H1 (cell line): ENCODE measurements at regions not wholly inside any gene's neighbourhood (a gene's known extent, or its start where the extent isn't known, plus 50 kb on each side); places are given as distances from the start of the nearest gene placed in this dataset.

Experiments used
- CTCF ChIA-PET: fragments of 300-600 bp; sonication (Branson Sonifier 250); formaldehyde crosslinking; loops from one replicate; lab custom pipeline; 2021; ENCODE audit not compliant: partially characterized antibody; lab: Charles Lee
- POLR2A ChIA-PET: fragments of 300-600 bp; sonication (Branson Sonifier 250); formaldehyde crosslinking; loops from one replicate; lab custom pipeline; 2021; ENCODE audit warnings: inconsistent platforms; ENCODE audit not compliant: partially characterized antibody; lab: Charles Lee
- DNase-seq, 2 experiments: peaks; one replicate each; pipeline versions ENCODE4 v3.0.0 to v3.0.0-alpha.2; 2010 to 2022; ENCODE audit warnings: low spot score in 2 of 2, low read depth in 1 of 2, mixed read lengths in 1 of 2
- FAIRE-seq: peaks from 2 replicates; lab custom pipeline; 2011; peaks lifted over from hg19 to GRCh38; lab: Jason Lieb, UNC
- H2AFZ ChIP-seq: 2 replicates; pipeline ENCODE4 v1.8.1; 2012; ENCODE audit warnings: low read length, inconsistent platforms
- H2AK5ac ChIP-seq: 2 replicates; pipeline ENCODE4 v1.6.1; 2013; ENCODE audit warnings: low read depth, low read length
- H2BK120ac ChIP-seq: replicated peaks from 2 replicates; pipeline ENCODE3; 2013; ENCODE audit warnings: low read depth, low read length, inconsistent platforms
- H2BK12ac ChIP-seq: 2 replicates; pipeline ENCODE4 v1.6.1; 2013; ENCODE audit warnings: low read depth, low read length
- H2BK15ac ChIP-seq: 2 replicates; pipeline ENCODE4 v1.6.1; 2013; ENCODE audit warnings: low read length
- H2BK20ac ChIP-seq: 2 replicates; pipeline ENCODE4 v1.6.1; 2013; ENCODE audit warnings: low read length
- H2BK5ac ChIP-seq: 2 replicates; pipeline ENCODE4 v1.6.1; 2013; ENCODE audit warnings: low read depth, low read length
- H3K14ac ChIP-seq: 2 replicates; pipeline ENCODE4 v1.6.1; 2013; ENCODE audit warnings: inconsistent platforms; ENCODE audit not compliant: insufficient read length
- H3K18ac ChIP-seq: 2 replicates; pipeline ENCODE4 v1.6.1; 2013; ENCODE audit warnings: low read length; ENCODE audit errors: extremely low read depth
- H3K23ac ChIP-seq: 2 replicates; pipeline ENCODE4 v1.6.1; 2013; ENCODE audit warnings: inconsistent platforms; ENCODE audit not compliant: insufficient read length
- H3K23me2 ChIP-seq: 2 replicates; pipeline ENCODE4 v1.6.1; 2013; ENCODE audit warnings: low read depth, low read length
- H3K27ac ChIP-seq: 2 replicates; pipeline ENCODE4 v1.6.1; 2011; ENCODE audit warnings: low read depth, low read length, inconsistent platforms
- H3K27me3 ChIP-seq, 4 experiments: replicated peaks in 1 of 4; 1 replicate in 1 of 4; 2 replicates in 3 of 4; pipeline versions ENCODE4 v1.6.1 to v1.8.1; 2011 to 2013; ENCODE audit warnings: low read length in 3 of 4, mild to moderate bottlenecking in 3 of 4, inconsistent platforms in 2 of 4, mixed read lengths in 2 of 4, moderate library complexity in 1 of 4; ENCODE audit not compliant: control insufficient read depth in 3 of 4, insufficient read depth in 3 of 4; ENCODE audit errors: extremely low read depth in 1 of 4
- H3K36me3 ChIP-seq, 4 experiments: 2 replicates each; pipeline versions ENCODE4 v1.6.1 to v1.8.1; 2011 to 2013; ENCODE audit warnings: mild to moderate bottlenecking in 4 of 4, low read length in 3 of 4, moderate library complexity in 2 of 4, control low read depth in 1 of 4, inconsistent platforms in 1 of 4; ENCODE audit not compliant: insufficient read depth in 4 of 4, control insufficient read depth in 2 of 4
- H3K4ac ChIP-seq: replicated peaks from 2 replicates; pipeline ENCODE3; 2013; ENCODE audit warnings: low read length, low read depth, mixed read lengths, inconsistent platforms; ENCODE audit not compliant: insufficient read length
- H3K4me1 ChIP-seq, 4 experiments: replicated peaks in 1 of 4; 1 replicate in 1 of 4; 2 replicates in 3 of 4; pipeline versions ENCODE4 v1.6.1 to v1.8.1; 2011 to 2013; ENCODE audit warnings: low read length in 3 of 4, inconsistent platforms in 2 of 4, mixed read lengths in 1 of 4; ENCODE audit not compliant: insufficient read depth in 4 of 4, control insufficient read depth in 3 of 4
- H3K4me2 ChIP-seq, 2 experiments: 2 replicates each; pipeline versions ENCODE4 v1.6.1 to v1.8.1; 2011 to 2013; ENCODE audit warnings: low read depth in 2 of 2, low read length in 2 of 2, control low read depth in 1 of 2, inconsistent platforms in 1 of 2, mild to moderate bottlenecking in 1 of 2; ENCODE audit not compliant: insufficient read depth in 1 of 2
- H3K4me3 ChIP-seq, 4 experiments: fragments of 200-600, 300-600 bp in 1 of 4; sonication (generic), shearing (Covaris generic), sonication (Bioruptor Twin) in 1 of 4; 2 replicates each; pipeline versions ENCODE4 v1.5.1 to v1.8.1; 2011 to 2016; ENCODE audit warnings: low read length in 4 of 4, low read depth in 3 of 4, control low read depth in 2 of 4, inconsistent platforms in 2 of 4, mild to moderate bottlenecking in 2 of 4, mixed read lengths in 1 of 4, moderate library complexity in 1 of 4; ENCODE audit not compliant: insufficient read depth in 2 of 4; ENCODE audit errors: extremely low read depth in 1 of 4
- H3K56ac ChIP-seq: replicated peaks from 2 replicates; pipeline ENCODE3; 2013; ENCODE audit warnings: low read depth, mild to moderate bottlenecking, mixed read lengths, low read length, inconsistent platforms; ENCODE audit not compliant: insufficient read length
- H3K79me1 ChIP-seq: 2 replicates; pipeline ENCODE4 v1.6.1; 2013; ENCODE audit warnings: low read depth, low read length, control low read depth
- H3K79me2 ChIP-seq, 2 experiments: 2 replicates each; pipeline versions ENCODE4 v1.6.1 to v1.8.1; 2012 to 2013; ENCODE audit warnings: low read length in 2 of 2, mild to moderate bottlenecking in 2 of 2, inconsistent platforms in 1 of 2; ENCODE audit not compliant: insufficient read depth in 2 of 2, control insufficient read depth in 1 of 2
- H3K9ac ChIP-seq, 4 experiments: replicated peaks in 1 of 4; 1 replicate in 1 of 4; 2 replicates in 3 of 4; pipeline versions ENCODE4 v1.6.1 to v1.8.1; 2011 to 2013; ENCODE audit warnings: low read depth in 3 of 4, low read length in 3 of 4, control low read depth in 2 of 4, mild to moderate bottlenecking in 2 of 4, moderate library complexity in 2 of 4, inconsistent platforms in 1 of 4; ENCODE audit errors: extremely low read depth in 1 of 4
- H3K9me3 ChIP-seq, 2 experiments: 2 replicates each; pipeline versions ENCODE4 v1.6.1 to v1.8.1; 2012 to 2013; ENCODE audit warnings: mild to moderate bottlenecking in 2 of 2, moderate library complexity in 2 of 2, control low read depth in 1 of 2, inconsistent platforms in 1 of 2, low read depth in 1 of 2, low read length in 1 of 2, mixed read lengths in 1 of 2; ENCODE audit not compliant: insufficient read depth in 2 of 2
- H4K20me1 ChIP-seq, 2 experiments: replicated peaks in 1 of 2; 2 replicates each; pipeline versions ENCODE3 to v1.8.1; 2011 to 2013; ENCODE audit warnings: inconsistent platforms in 2 of 2, low read length in 2 of 2, mild to moderate bottlenecking in 1 of 2; ENCODE audit not compliant: insufficient read depth in 2 of 2, control insufficient read depth in 1 of 2
- H4K5ac ChIP-seq: 2 replicates; pipeline ENCODE4 v1.6.1; 2013; ENCODE audit warnings: low read length, low read depth, mixed read lengths, inconsistent platforms; ENCODE audit not compliant: insufficient read length
- H4K8ac ChIP-seq: 2 replicates; pipeline ENCODE4 v1.8.0; 2013; ENCODE audit warnings: mild to moderate bottlenecking, moderate library complexity, low read length, inconsistent platforms; ENCODE audit not compliant: insufficient read depth; ENCODE audit errors: extremely low read depth
- H4K91ac ChIP-seq: replicated peaks from 2 replicates; pipeline ENCODE3; 2013; ENCODE audit warnings: low read length, mixed read lengths, inconsistent platforms; ENCODE audit not compliant: insufficient read length
- BRCA1 ChIP-seq: IDR thresholded peaks from 2 replicates; pipeline ENCODE4 v1.6.1; 2012; ENCODE audit warnings: low read depth, low read length, improper control_type of control experiment
- EP300 ChIP-seq, 2 experiments: IDR thresholded peaks; 1 replicate in 1 of 2; 2 replicates in 1 of 2; pipeline ENCODE4 v1.6.1; 2011 to 2012; ENCODE audit warnings: low read depth in 2 of 2, low read length in 2 of 2, mild to moderate bottlenecking in 2 of 2, borderline replicate concordance in 1 of 2, inconsistent platforms in 1 of 2, moderate library complexity in 1 of 2
- KDM4A ChIP-seq: IDR thresholded peaks from one replicate; pipeline ENCODE4 v1.7.1; 2012; ENCODE audit warnings: low read depth, mild to moderate bottlenecking, moderate library complexity, low read length, inconsistent platforms; ENCODE audit not compliant: severe bottlenecking
- NANOG ChIP-seq: IDR thresholded peaks from 2 replicates; pipeline ENCODE4 v1.6.1; 2011; ENCODE audit warnings: low read length, low read depth, mild to moderate bottlenecking, inconsistent platforms; ENCODE audit not compliant: insufficient read depth, poor library complexity, severe bottlenecking

- no peak overlapping the region for H3K18ac ChIP-seq
- H3K27ac ChIP-seq = no peak overlapping the region
- no peak overlapping the region for H2AFZ ChIP-seq
- H3K23ac ChIP-seq = no peak overlapping the region
- CTCF ChIA-PET = no interaction called here
- no peaks in the 10 kb centered on the region for H3K23me2 ChIP-seq
- H3K9ac ChIP-seq = no peak overlapping the region
- H2BK5ac ChIP-seq = no peak overlapping the region
- no peaks in the 10 kb centered on the region for H4K20me1 ChIP-seq
- DNase-seq (no peak), FAIRE-seq (no peak)
- H2AK5ac ChIP-seq = no peak overlapping the region
- H4K8ac ChIP-seq = no peak overlapping the region
- H2BK15ac ChIP-seq = no peak overlapping the region
- no peak overlapping the region for H3K4me2 ChIP-seq
- H3K36me3 ChIP-seq = no peaks in the 10 kb centered on the region
- H2BK120ac ChIP-seq = no peak overlapping the region
- no peak overlapping the region for H4K5ac ChIP-seq
- POLR2A ChIA-PET = interaction anchor here (1.1 kb wide), 1 partner anchor 13 kb away, joined by 3 read pairs; no protein-coding TSS in a partner anchor
- H3K4me1 ChIP-seq = no peaks in the 10 kb centered on the region
- TF ChIP-seq BRCA1 (no peak), EP300 (IDR thresholded peaks at IDR 0.05; ENCODE audit: borderline replicate concordance in 1 of 2, low read depth in 2 of 2, low read length in 2 of 2) (no peak), NANOG (no peak), KDM4A (no peak)
- no peak overlapping the region for H2BK20ac ChIP-seq
- H2BK12ac ChIP-seq = no peak overlapping the region
- no peak overlapping the region for H4K91ac ChIP-seq
- no peak overlapping the region for H3K4me3 ChIP-seq
- H3K4ac ChIP-seq = no peak overlapping the region
- no peaks in the 10 kb centered on the region for H3K27me3 ChIP-seq
- no peaks in the 10 kb centered on the region for H3K79me1 ChIP-seq
- H3K79me2 ChIP-seq = no peaks in the 10 kb centered on the region
- H3K9me3 ChIP-seq = no peaks in the 10 kb centered on the region
- H3K14ac ChIP-seq = no peak overlapping the region
- H3K56ac ChIP-seq = no peak overlapping the region
Observed at GRCh38 chr20:7695635-7696034, 244.6 kb downstream of the HAO1 start.
